ENCODE measurements at regions not wholly inside any gene's neighbourhood (a gene's known extent, or its start where the extent isn't known, plus 50 kb on each side); places are given as distances from the start of the nearest gene placed in this dataset.

DNA sequence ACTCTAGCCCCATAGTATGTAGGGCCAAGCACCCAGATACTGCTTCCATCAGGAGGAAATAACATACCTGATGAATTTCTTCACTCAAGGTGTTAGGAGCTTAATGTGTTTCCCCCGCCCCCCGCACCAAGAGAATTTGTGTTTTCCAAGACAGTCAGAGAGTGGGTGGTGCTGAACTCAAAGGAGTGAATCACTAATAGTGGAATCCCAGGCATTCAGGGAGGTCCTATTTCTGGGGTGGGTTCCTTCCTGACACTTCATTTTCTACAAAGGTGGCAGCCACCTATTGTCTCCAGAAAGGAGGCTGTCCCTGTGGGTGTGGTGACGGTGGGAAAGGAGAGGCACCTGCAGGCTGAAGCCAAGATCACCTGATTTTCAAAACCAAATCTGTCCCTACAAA is 50.8 kb upstream of the ELF5 start:
- Mint-ChIP-seq H3K4me1 (peaks cover 10% of the 10 kb centered on the region), H3K9me3 (no peaks in the 10 kb centered on the region)

More for the DNA sequence above, 50.8 kb upstream of the ELF5 start:
- Mint-ChIP-seq H3K27ac (no peak overlapping the region), H3K27me3 (ENCODE audit: insufficient read depth, low read depth, poor library complexity) (peaks cover 2% of the 10 kb centered on the region), H3K4me3 (no peak overlapping the region), H3K36me3 (ENCODE audit: low read depth) (no peaks in the 10 kb centered on the region)
- Histone ChIP-seq H3K27ac (ENCODE audit: low read depth) (no peak overlapping the region; the same call in 1 of the 2 replicates), H3K4me1 (ENCODE audit: insufficient read depth) (peaks cover 11% of the 10 kb centered on the region; the same call in 1 of the 2 replicates), H3K4me3 (no peak overlapping the region), H3K79me2 (replicated peaks; ENCODE audit: insufficient read depth) (no peaks in the 10 kb centered on the region), H4K20me1 (replicated peaks; ENCODE audit: insufficient read depth) (no peaks in the 10 kb centered on the region), H3F3A (replicated peaks; ENCODE audit: low read depth) (no peaks in the 10 kb centered on the region), H3K9me2 (ENCODE audit: insufficient read depth) (no peaks in the 10 kb centered on the region), H2AFZ (peak overlapping the region; percentile 76), H3K4me2 (no peak overlapping the region), H3K36me3 (ENCODE audit: insufficient read depth) (no peaks in the 10 kb centered on the region), H3K27me3 (ENCODE audit: insufficient read depth) (no peaks in the 10 kb centered on the region)
- no peak for TF ChIP-seq CREB1 (CRISPR knock-in tag; IDR thresholded peaks at IDR 0.05; ENCODE audit: low read depth)
- TF ChIP-seq, protein P1, sequence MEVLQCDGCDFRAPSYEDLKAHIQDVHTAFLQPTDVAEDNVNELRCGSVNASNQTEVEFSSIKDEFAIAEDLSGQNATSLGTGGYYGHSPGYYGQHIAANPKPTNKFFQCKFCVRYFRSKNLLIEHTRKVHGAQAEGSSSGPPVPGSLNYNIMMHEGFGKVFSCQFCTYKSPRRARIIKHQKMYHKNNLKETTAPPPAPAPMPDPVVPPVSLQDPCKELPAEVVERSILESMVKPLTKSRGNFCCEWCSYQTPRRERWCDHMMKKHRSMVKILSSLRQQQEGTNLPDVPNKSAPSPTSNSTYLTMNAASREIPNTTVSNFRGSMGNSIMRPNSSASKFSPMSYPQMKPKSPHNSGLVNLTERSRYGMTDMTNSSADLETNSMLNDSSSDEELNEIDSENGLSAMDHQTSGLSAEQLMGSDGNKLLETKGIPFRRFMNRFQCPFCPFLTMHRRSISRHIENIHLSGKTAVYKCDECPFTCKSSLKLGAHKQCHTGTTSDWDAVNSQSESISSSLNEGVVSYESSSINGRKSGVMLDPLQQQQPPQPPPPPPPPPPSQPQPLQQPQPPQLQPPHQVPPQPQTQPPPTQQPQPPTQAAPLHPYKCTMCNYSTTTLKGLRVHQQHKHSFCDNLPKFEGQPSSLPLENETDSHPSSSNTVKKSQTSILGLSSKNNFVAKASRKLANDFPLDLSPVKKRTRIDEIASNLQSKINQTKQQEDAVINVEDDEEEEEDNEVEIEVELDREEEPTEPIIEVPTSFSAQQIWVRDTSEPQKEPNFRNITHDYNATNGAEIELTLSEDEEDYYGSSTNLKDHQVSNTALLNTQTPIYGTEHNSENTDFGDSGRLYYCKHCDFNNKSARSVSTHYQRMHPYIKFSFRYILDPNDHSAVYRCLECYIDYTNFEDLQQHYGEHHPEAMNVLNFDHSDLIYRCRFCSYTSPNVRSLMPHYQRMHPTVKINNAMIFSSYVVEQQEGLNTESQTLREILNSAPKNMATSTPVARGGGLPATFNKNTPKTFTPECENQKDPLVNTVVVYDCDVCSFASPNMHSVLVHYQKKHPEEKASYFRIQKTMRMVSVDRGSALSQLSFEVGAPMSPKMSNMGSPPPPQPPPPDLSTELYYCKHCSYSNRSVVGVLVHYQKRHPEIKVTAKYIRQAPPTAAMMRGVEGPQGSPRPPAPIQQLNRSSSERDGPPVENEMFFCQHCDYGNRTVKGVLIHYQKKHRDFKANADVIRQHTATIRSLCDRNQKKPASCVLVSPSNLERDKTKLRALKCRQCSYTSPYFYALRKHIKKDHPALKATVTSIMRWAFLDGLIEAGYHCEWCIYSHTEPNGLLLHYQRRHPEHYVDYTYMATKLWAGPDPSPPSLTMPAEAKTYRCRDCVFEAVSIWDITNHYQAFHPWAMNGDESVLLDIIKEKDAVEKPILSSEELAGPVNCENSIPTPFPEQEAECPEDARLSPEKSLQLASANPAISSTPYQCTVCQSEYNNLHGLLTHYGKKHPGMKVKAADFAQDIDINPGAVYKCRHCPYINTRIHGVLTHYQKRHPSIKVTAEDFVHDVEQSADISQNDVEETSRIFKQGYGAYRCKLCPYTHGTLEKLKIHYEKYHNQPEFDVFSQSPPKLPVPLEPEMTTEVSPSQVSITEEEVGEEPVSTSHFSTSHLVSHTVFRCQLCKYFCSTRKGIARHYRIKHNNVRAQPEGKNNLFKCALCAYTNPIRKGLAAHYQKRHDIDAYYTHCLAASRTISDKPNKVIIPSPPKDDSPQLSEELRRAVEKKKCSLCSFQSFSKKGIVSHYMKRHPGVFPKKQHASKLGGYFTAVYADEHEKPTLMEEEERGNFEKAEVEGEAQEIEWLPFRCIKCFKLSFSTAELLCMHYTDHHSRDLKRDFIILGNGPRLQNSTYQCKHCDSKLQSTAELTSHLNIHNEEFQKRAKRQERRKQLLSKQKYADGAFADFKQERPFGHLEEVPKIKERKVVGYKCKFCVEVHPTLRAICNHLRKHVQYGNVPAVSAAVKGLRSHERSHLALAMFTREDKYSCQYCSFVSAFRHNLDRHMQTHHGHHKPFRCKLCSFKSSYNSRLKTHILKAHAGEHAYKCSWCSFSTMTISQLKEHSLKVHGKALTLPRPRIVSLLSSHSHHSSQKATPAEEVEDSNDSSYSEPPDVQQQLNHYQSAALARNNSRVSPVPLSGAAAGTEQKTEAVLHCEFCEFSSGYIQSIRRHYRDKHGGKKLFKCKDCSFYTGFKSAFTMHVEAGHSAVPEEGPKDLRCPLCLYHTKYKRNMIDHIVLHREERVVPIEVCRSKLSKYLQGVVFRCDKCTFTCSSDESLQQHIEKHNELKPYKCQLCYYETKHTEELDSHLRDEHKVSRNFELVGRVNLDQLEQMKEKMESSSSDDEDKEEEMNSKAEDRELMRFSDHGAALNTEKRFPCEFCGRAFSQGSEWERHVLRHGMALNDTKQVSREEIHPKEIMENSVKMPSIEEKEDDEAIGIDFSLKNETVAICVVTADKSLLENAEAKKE (CRISPR knock-in tag; IDR thresholded peaks at IDR 0.05): no peak
- TF ChIP-seq, protein P2, sequence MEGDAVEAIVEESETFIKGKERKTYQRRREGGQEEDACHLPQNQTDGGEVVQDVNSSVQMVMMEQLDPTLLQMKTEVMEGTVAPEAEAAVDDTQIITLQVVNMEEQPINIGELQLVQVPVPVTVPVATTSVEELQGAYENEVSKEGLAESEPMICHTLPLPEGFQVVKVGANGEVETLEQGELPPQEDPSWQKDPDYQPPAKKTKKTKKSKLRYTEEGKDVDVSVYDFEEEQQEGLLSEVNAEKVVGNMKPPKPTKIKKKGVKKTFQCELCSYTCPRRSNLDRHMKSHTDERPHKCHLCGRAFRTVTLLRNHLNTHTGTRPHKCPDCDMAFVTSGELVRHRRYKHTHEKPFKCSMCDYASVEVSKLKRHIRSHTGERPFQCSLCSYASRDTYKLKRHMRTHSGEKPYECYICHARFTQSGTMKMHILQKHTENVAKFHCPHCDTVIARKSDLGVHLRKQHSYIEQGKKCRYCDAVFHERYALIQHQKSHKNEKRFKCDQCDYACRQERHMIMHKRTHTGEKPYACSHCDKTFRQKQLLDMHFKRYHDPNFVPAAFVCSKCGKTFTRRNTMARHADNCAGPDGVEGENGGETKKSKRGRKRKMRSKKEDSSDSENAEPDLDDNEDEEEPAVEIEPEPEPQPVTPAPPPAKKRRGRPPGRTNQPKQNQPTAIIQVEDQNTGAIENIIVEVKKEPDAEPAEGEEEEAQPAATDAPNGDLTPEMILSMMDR (conservative IDR thresholded peaks at IDR 0.05; ENCODE audit: low read depth in 2 of 2): no peak
- TF ChIP-seq ZNF114 (CRISPR knock-in tag; IDR thresholded peaks at IDR 0.05): no peak
- no peak for TF ChIP-seq ZNF331 (CRISPR knock-in tag; IDR thresholded peaks at IDR 0.05; ENCODE audit: low read depth)
- TF ChIP-seq, protein P3, sequence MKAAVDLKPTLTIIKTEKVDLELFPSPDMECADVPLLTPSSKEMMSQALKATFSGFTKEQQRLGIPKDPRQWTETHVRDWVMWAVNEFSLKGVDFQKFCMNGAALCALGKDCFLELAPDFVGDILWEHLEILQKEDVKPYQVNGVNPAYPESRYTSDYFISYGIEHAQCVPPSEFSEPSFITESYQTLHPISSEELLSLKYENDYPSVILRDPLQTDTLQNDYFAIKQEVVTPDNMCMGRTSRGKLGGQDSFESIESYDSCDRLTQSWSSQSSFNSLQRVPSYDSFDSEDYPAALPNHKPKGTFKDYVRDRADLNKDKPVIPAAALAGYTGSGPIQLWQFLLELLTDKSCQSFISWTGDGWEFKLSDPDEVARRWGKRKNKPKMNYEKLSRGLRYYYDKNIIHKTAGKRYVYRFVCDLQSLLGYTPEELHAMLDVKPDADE (IDR thresholded peaks at IDR 0.05): no peak
- DNase-seq (ENCODE audit: low spot score): peak; percentile 42
- peak; percentile 19; the same call in 2 of the 3 replicates for ATAC-seq

All from GM23338 (cell line).